Activated CD8-positive, alpha-beta memory T cell treated with anti-CD3 and anti-CD28 coated beads, Interleukin-2, amount 50 U/mL, for 4 hours (primary cell): ENCODE measurements at regions not wholly inside any gene's neighbourhood (a gene's known extent, or its start where the extent isn't known, plus 50 kb on each side); places are given as distances from the start of the nearest gene placed in this dataset.

Experiments used
- DNase-seq: peaks from one replicate; pipeline ENCODE4 v3.0.0-alpha.2; 2020

GRCh38 chr6:1485678-1486077, 96.3 kb downstream of the FOXF2 start:
- DNase-seq = no peak

GRCh38 chr6:1486387-1486786, 97.0 kb downstream of the FOXF2 start:
- no peak for DNase-seq

- no peak for DNase-seq
Observed at GRCh38 chr6:1487239-1487638, 97.9 kb downstream of the FOXF2 start.

- no peak for DNase-seq
Observed at GRCh38 chr6:1491025-1491424, 101.6 kb downstream of the FOXF2 start.

- DNase-seq = no peak
Observed at GRCh38 chr6:1491591-1492319, 102.4 kb downstream of the FOXF2 start.

GRCh38 chr6:1494671-1495070, 105.3 kb downstream of the FOXF2 start:
- no peak for DNase-seq

- DNase-seq = no peak
Observed at GRCh38 chr6:1495344-1495743, 106.0 kb downstream of the FOXF2 start.

GRCh38 chr6:1496092-1496491, 106.7 kb downstream of the FOXF2 start:
- no peak for DNase-seq

- DNase-seq = no peak
Observed at GRCh38 chr6:1496836-1497760, 107.7 kb downstream of the FOXF2 start.

- DNase-seq = no peak
Observed at GRCh38 chr6:1497761-1498105, 108.4 kb downstream of the FOXF2 start.

GRCh38 chr6:1498491-1499113, 109.2 kb downstream of the FOXF2 start:
- no peak for DNase-seq

GRCh38 chr6:1499777-1500176, 109.9 kb upstream of the FOXC1 start:
- DNase-seq = no peak

- DNase-seq = no peak
Observed at GRCh38 chr6:1500913-1501312, 108.8 kb upstream of the FOXC1 start.

GRCh38 chr6:1502041-1502440, 107.7 kb upstream of the FOXC1 start:
- no peak for DNase-seq

GRCh38 chr6:1503811-1504210, 105.9 kb upstream of the FOXC1 start:
- DNase-seq = no peak

- DNase-seq = no peak
Observed at GRCh38 chr6:1504465-1504864, 105.2 kb upstream of the FOXC1 start.

- DNase-seq = no peak
Observed at GRCh38 chr6:1507251-1507650, 102.5 kb upstream of the FOXC1 start.

- no peak for DNase-seq
Observed at GRCh38 chr6:1509241-1509640, 100.5 kb upstream of the FOXC1 start.

- no peak for DNase-seq
Observed at GRCh38 chr6:1510239-1510638, 99.5 kb upstream of the FOXC1 start.

- no peak for DNase-seq
Observed at GRCh38 chr6:1513215-1513780, 96.4 kb upstream of the FOXC1 start.

- DNase-seq = no peak
Observed at GRCh38 chr6:1514078-1514477, 95.6 kb upstream of the FOXC1 start.

GRCh38 chr6:1515280-1515679, 94.4 kb upstream of the FOXC1 start:
- no peak for DNase-seq

- no peak for DNase-seq
Observed at GRCh38 chr6:1515781-1516180, 93.9 kb upstream of the FOXC1 start.
